Glomerular visceral epithelial cell (primary cell): ENCODE measurements at regions not wholly inside any gene's neighbourhood (a gene's known extent, or its start where the extent isn't known, plus 50 kb on each side); places are given as distances from the start of the nearest gene placed in this dataset.
"Not testable (repeated sequence)": the region's sequence is repeated elsewhere in the genome, so short reads cannot be mapped to it uniquely, and the experiment has no call there.

Experiments used
- DNase-seq: peaks from one replicate; pipeline ENCODE4 v3.0.0-alpha.2; 2016; ENCODE audit errors: extremely low spot score

DNA sequence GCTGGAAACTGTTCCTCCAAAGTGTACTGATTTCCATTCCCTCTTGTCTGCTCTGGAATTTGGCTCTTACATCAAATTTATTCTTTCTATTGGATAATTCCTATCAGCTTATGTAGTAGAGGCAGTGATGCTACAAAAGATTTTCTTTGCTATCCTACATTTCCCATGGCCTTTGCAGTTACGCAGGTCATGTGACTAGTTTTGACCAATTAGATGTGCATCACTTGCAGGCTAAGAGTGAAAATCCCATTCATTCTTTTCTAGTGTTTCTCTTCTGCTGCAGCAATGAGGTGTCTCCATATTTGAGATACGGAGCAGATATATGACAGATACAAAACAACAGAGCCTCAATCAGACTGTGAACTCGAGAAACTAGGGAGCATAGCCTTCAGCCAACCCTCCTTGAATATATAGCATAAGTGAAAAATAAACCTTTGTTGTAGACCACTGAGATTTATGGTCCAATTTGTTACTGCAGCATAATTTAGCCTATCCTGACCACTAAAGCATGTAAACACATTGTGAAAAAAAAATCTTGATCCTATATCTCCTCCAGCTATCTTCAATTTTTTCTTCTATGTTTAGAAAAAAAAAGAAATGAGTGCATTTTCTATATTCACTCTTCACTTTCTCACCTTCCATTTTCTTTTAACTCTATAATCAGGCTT, 102.0 kb downstream of the HNMT start:
- DNase-seq = no peak

DNA sequence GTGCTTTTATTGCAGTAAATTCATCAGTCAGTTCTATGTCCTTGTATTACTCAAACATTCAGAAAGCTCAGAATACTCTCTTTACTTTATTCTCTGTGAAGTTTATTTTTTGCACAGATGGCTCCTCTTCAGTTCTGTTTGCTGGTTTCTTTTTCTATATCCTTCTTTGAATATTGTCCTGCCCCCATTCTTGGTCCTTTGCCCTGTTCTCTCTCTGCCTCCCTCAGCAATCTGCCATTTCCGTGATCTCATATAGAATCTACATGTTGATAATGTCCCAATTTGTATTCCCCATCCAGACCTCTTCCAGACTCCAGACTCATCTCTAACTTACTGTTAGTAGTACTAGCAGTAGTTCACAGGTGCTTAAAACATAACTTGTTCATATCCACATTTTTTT, 102.6 kb downstream of the HNMT start:
- DNase-seq = no peak

DNA sequence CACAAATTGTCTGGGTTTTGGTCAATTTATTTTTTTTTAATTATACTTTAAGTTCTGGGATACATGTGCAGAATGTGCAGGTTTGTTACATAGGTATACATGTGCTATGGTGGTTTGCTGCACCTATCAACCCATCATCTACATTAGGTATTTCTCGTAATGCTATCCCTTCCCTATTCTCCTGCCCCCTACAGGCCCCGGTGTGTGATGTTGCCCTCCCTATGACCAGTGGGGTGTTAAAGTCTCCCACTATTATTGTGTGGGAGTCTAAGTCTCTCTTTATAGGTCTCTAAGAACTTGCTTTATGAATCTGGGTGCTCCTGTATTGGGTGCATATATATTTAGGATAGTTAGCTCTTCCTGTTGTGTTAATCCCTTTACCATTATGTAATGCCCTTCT, 104.4 kb downstream of the HNMT start:
- not testable (repeated sequence) for DNase-seq

DNA sequence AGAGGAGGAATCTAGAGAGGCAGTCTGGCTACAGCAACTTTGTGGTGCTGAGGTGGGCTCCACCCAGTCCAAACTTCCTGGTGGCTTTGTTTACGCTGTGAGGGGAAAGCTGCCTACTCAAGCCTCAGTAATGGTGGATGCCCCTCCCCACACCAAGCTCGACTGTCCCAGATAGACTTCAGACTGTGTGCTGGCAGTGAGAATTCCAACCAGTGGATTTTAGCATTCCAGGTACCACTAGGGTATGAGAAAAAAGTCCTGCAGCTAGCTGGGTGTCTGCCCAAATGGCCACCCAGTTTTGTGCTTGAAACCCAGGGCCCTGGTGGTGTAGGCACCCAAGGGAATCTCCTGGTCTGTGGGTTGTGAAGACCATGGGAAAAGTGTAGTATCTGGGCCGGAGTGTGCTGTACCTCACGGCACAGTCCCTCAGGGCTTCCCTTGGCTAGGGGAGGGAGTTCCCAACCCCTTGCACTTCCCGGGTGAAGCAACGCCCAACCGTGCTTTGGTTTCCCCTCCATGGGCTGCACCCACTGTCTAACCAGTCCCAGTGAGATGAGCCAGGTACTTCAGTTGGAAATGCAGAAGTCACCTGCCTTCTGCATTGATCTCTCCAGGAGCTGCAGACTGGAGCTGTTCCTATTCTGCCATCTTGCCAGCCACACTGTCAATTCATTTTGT, 106.9 kb downstream of the HNMT start:
- DNase-seq = not testable (repeated sequence)

- DNase-seq = peak; percentile 93
Measured at GRCh38 chr2:138071720-138072719, 107.7 kb downstream of the HNMT start.

- DNase-seq = no peak
Measured at GRCh38 chr2:138078153-138078552, 113.9 kb downstream of the HNMT start.

- DNase-seq = no peak
Measured at GRCh38 chr2:138079976-138080375, 115.7 kb downstream of the HNMT start.

GRCh38 chr2:138081225-138082073, 117.2 kb downstream of the HNMT start:
- DNase-seq = peak; percentile 80

DNA sequence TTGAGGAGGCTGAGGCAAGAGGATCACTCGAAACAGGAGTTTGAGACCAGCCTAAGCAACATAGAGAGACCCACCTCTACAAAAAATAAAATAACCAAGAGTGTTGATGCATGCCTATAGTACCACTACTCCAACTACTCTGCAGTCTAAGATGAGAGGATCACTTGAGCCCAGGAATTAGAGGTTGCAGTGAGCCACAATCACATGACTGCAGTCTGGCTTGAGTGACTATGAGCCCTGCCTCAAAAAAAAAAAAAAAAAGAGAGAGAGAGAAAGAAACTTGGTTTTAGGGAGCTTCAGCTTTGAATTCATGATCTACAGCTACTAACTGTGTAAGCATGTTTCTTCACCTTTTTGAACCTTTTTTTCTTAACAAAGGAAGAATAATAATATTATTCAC, 119.9 kb downstream of the HNMT start:
- peak; percentile 54 for DNase-seq

DNA sequence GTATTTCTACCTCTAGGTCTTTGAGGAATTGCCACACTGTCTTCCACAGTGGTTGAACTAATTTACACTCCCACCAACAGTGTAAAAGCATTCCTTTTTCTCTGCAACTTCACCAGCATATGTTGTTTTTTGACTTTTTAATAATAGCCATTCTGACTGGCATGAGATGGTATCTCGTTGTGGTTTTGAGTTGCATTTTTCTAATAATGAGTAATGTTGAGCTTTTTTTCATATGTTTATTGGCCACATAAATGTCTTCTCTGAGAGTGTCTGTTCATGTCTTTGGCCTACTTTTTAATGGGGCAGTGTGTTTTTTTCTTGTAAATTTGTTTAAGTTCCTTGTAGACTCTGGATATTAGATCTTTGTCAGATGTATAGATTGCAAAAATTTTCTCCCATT, 121.2 kb downstream of the HNMT start:
- DNase-seq = peak; percentile 46

GRCh38 chr2:138086576-138086975, 122.3 kb downstream of the HNMT start:
- DNase-seq = peak; percentile 28

- DNase-seq = no peak
Measured at GRCh38 chr2:138087751-138088593, 123.7 kb downstream of the HNMT start.

DNA sequence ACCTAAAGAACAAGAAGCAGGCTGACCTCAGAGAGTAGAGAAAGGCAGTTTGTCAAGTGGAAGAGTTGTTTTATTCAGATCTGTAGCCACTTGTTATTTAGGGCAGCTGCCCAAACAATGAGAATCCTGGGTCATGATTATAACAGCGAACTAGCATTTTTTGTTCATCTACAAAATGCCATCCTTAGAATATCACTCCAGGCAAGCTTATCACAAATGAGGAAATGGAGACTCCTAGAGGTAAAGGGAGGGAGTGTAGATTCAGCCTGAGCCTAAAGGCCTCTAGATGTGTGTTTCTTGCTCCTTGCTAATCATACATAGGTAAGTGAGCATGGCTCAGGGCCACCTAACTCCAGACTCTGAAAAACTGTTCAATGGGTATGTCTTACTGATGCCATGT, 126.1 kb downstream of the HNMT start:
- DNase-seq = peak; percentile 42

DNA sequence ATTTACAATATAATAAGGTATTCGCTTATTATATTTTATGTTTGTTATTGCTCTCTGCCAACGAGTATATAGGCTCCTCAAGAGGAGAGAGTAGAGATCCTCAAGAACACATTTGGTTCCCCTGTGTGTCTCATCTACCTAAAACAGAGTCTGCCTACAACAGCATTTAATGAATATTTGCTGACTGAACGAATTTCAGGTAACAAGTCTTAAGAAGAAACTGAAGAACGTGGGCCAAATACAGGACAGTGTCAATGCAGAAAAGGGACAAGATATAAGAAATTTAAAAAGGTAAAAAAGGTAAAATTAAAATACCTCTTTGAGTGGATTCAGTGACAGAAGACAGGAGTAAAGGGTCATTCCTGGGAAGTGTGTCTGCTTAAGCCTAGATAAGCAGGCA, 129.2 kb downstream of the HNMT start:
- no peak for DNase-seq

DNA sequence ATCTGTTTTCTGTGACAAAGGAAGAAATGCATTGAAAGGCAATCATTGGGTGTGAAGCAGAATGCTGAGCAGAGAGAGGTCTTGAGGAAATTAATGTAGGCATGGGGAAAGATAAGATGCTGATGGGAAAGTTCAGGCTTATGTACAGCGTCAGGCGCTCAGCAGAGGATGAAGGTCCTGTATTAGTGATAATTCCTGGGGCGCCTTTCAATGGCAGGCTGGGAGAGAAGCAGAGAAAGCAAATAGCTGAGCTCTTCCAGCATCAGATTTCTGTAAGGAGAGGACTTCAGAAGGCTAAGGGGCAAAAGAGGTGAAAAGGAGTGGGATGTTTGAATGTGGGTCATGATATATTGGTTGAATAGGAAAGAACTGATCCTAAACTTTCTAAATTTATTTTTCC, 129.8 kb downstream of the HNMT start:
- DNase-seq = no peak

- DNase-seq = no peak
Measured at GRCh38 chr2:138095336-138095735, 131.1 kb downstream of the HNMT start.

DNA sequence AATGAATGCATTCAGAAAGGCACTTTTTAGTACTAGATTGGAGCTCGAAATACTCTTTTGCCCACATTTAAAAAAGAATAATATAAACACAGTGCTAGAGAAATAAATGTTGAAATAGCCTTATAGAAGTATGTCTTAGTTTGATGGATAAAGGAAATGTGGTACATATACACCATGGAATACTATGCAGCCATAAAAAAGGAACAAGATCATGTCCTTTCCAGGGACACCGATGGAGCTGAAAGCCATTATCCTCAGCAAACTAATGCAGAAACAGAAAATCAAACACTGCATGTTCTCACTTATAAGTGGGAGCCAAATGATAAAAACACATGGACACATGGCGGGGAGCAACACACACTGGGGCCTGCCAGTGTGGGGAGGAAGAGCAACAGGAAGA, 135.0 kb downstream of the HNMT start:
- DNase-seq = not testable (repeated sequence)

GRCh38 chr2:138101718-138102117, 137.4 kb downstream of the HNMT start:
- no peak for DNase-seq

- DNase-seq = no peak
Measured at GRCh38 chr2:138102664-138103063, 138.4 kb downstream of the HNMT start.

DNA sequence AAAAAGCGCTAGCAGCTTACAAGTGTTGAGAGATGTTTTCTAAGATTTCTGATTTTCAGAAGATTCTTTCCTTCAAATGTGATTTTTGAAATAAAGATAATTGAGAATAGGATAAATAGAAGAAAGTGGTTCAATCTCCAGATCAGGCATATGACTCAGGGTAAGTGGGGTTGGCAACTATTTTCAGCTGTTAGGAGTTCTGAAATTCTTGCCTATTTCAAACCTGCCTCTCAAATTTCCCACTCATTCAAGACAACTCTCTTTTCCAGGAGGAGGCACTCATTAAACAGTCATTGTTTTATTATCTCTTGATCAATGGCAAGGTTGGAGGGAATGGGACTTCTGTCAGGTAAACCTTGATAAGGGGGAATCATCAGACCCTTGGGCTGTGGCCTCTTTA, 138.9 kb downstream of the HNMT start:
- no peak for DNase-seq

GRCh38 chr2:138104071-138104470, 139.8 kb downstream of the HNMT start:
- DNase-seq = peak; percentile 54
